HepG2 (cell line): ENCODE measurements at regions not wholly inside any gene's neighbourhood (a gene's known extent, or its start where the extent isn't known, plus 50 kb on each side); places are given as distances from the start of the nearest gene placed in this dataset.

Experiments
- ATAC-seq: fragments of 200-7000 bp; cut with Tn5 transposase; 3 replicates; pipeline ENCODE4 v1.9.1; 2020; ENCODE audit warnings: mild to moderate bottlenecking, moderate library complexity
- BruUV-seq: library from RNA; stranded (reverse); fragments of 400-500 nt; replicated peaks from 2 replicates; lab custom pipeline; 2021; lab: Mats Ljungman, UMichigan
- CTCF ChIA-PET: fragments of 300-600 bp; formaldehyde crosslinking; extraction: SDS; loops from one replicate; lab custom pipeline; 2021; ENCODE audit warnings: low total read pairs, inconsistent platforms, low intra/inter-chr PET ratio; lab: Yijun Ruan, JAX
- POLR2A ChIA-PET: fragments of 350-600 bp; sonication (Branson Sonifier 250); formaldehyde crosslinking; loops from one replicate; lab custom pipeline; 2020; ENCODE audit warnings: antibody characterized with exemption, inconsistent platforms; lab: Yijun Ruan, JAX
- DNase-seq: peaks from one replicate; pipeline ENCODE4 v3.0.0-alpha.2; 2015; ENCODE audit warnings: low spot score
- FAIRE-seq: peaks from 3 replicates; lab custom pipeline; 2011; peaks lifted over from hg19 to GRCh38; lab: Jason Lieb, UNC
- H2AFZ ChIP-seq: one replicate; pipeline ENCODE4 v1.6.1; 2011; ENCODE audit warnings: low read length, inconsistent platforms
- H3K27ac ChIP-seq: fragments of 300-600 bp; 3 replicates; pipeline ENCODE4 v1.8.0; 2011; ENCODE audit warnings: mixed run types, mild to moderate bottlenecking, mixed read lengths, low read length, inconsistent platforms; ENCODE audit not compliant: insufficient read depth; ENCODE audit errors: extremely low read length
- H3K27me3 ChIP-seq, 2 experiments: fragments of 200-600 bp in 1 of 2; 2 replicates in 1 of 2; 3 replicates in 1 of 2; pipeline versions ENCODE4 v1.6.0 to v1.8.0; 2011; ENCODE audit warnings: low read length in 2 of 2, mild to moderate bottlenecking in 2 of 2, moderate library complexity in 2 of 2, inconsistent platforms in 1 of 2; ENCODE audit not compliant: insufficient read depth in 2 of 2, control insufficient read depth in 1 of 2
- H3K36me3 ChIP-seq, 2 experiments: fragments of 200-600 bp in 1 of 2; replicated peaks in 1 of 2; 2 replicates in 1 of 2; 3 replicates in 1 of 2; pipeline versions ENCODE4 v1.5.1 to v1.8.0; 2011; ENCODE audit warnings: low read length in 2 of 2, inconsistent platforms in 1 of 2; ENCODE audit not compliant: insufficient read depth in 2 of 2, control insufficient read depth in 1 of 2
- H3K4me1 ChIP-seq: 2 replicates; pipeline ENCODE4 v1.5.1; 2012; ENCODE audit warnings: low read length, inconsistent platforms; ENCODE audit not compliant: insufficient read depth
- H3K4me2 ChIP-seq: 2 replicates; pipeline ENCODE4 v1.6.0; 2011; ENCODE audit warnings: low read depth, low read length, inconsistent platforms
- H3K4me3 ChIP-seq, 3 experiments: fragments of 200-600 bp in 1 of 3; sonication (generic), shearing (Covaris generic) in 1 of 3; replicated peaks in 1 of 3; 2 replicates each; pipeline ENCODE4 v1.5.1; 2011 to 2016; ENCODE audit warnings: low read length in 3 of 3, inconsistent platforms in 2 of 3, low read depth in 2 of 3, mild to moderate bottlenecking in 2 of 3, control low read depth in 1 of 3, mixed read lengths in 1 of 3; ENCODE audit not compliant: insufficient read depth in 1 of 3
- H3K79me2 ChIP-seq: one replicate; pipeline ENCODE4 v1.6.1; 2011; ENCODE audit warnings: low read length, inconsistent platforms; ENCODE audit not compliant: insufficient read depth
- H3K9ac ChIP-seq: 2 replicates; pipeline ENCODE4 v1.6.0; 2011; ENCODE audit warnings: mild to moderate bottlenecking, low read depth, low read length, inconsistent platforms; ENCODE audit not compliant: insufficient read depth
- H3K9me3 ChIP-seq: 2 replicates; pipeline ENCODE4 v1.5.1; 2012; ENCODE audit warnings: mild to moderate bottlenecking, low read length
- H4K20me1 ChIP-seq: 2 replicates; pipeline ENCODE4 v1.6.0; 2011; ENCODE audit warnings: inconsistent platforms, mild to moderate bottlenecking, low read length, moderate library complexity; ENCODE audit not compliant: insufficient read depth
- ARID2 ChIP-seq: sonication (generic); formaldehyde crosslinking; IDR thresholded peaks from 2 replicates; pipeline ENCODE4 v1.8.1; 2022; ENCODE audit warnings: mild to moderate bottlenecking, missing genetic modification reagents, borderline replicate concordance
- U2AF1 ChIP-seq: fragments of 200-400 bp; formaldehyde crosslinking; optimal IDR thresholded peaks from 2 replicates; pipeline ENCODE3; 2017; ENCODE audit warnings: mild to moderate bottlenecking, low read depth, low read length
- ZNF44 ChIP-seq: sonication (generic); formaldehyde crosslinking; IDR thresholded peaks from 2 replicates; pipeline ENCODE4 v1.5.1; 2020; ENCODE audit warnings: mild to moderate bottlenecking, missing genetic modification reagents
- ZNF607 ChIP-seq: sonication (generic); formaldehyde crosslinking; IDR thresholded peaks from 2 replicates; pipeline ENCODE4 v1.5.1; 2020; ENCODE audit warnings: missing genetic modification reagents, mild to moderate bottlenecking, borderline replicate concordance
- ZNF709 ChIP-seq: sonication (generic); formaldehyde crosslinking; IDR thresholded peaks from 2 replicates; pipeline ENCODE4 v1.5.0; 2020; ENCODE audit warnings: mild to moderate bottlenecking, missing genetic modification reagents
- ZNF883 ChIP-seq: sonication (generic); formaldehyde crosslinking; IDR thresholded peaks from 2 replicates; pipeline ENCODE4 v1.5.1; 2020; ENCODE audit warnings: mild to moderate bottlenecking, missing genetic modification reagents; ENCODE audit errors: not compliant biosample characterization
- WGBS: methylation state at CpG from one replicate; pipeline ENCODE4 v1.1.6; 2017; ENCODE audit warnings: low lambda C conversion rate; 5-methylcytosine and 5-hydroxymethylcytosine counted together
- in situ Hi-C: cut with HindIII; loops from 2 replicates; pipeline ENCODE4 v1.10.0; 2017; ENCODE audit warnings: low pct_unique_long_range_greater_than_20kb; ENCODE audit not compliant: extremely low pct_ligation_motif_present
- intact Hi-C: fragments of 100-400 bp; cut with micrococcal nuclease; formaldehyde crosslinking; loops from one replicate; pipeline ENCODE4 v1.10.0; 2022; ENCODE audit not compliant: unreplicated experiment
- TF ChIP-seq, protein P1 (sequence below): sonication (generic); formaldehyde crosslinking; IDR thresholded peaks from 2 replicates; pipeline ENCODE4 v1.8.0; 2022; ENCODE audit warnings: mild to moderate bottlenecking, missing genetic modification reagents, moderate library complexity
- TF ChIP-seq, protein P2 (sequence below): IDR thresholded peaks from 2 replicates; pipeline ENCODE4 v1.6.1; 2016; ENCODE audit warnings: missing compliant biosample characterization, missing genetic modification reagents, borderline replicate concordance

DNA sequence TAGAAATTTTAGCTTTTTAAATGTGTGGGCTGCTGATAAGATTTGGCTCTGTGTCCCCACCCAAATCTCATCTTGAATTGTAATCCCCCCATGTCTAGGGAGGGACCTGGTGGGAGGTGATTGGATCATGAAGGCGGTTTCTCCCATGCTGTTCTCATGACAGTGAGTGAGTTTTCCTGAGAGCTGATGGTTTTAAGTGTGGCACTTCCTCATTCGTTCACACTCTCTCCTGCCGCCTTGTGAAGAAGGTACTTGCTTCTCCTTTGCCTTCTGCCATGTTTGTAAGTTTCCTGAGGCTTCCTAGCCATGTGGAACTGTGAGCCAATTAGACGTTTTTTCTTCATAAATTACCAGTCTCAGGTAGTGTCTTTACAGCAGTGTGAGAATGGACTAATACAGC, 127.8 kb upstream of the MVB12B start:
- CTCF ChIA-PET, result no interaction called here
- Histone ChIP-seq H2AFZ (no peak overlapping the region), H3K27ac (no peak overlapping the region), H3K36me3 (no peaks in the 10 kb centered on the region), H4K20me1 (no peaks in the 10 kb centered on the region), H3K4me1 (no peaks in the 10 kb centered on the region), H3K4me2 (no peak overlapping the region), H3K79me2 (no peaks in the 10 kb centered on the region), H3K4me3 (no peak overlapping the region), H3K27me3 (no peaks in the 10 kb centered on the region; a peak in 1 of 5 replicates), H3K9ac (no peak overlapping the region), H3K9me3 (peaks cover 6% of the 10 kb centered on the region; the same call in 1 of the 2 replicates)
- ATAC-seq, result no peak
- in situ Hi-C loops (no loop called here), intact Hi-C loops (no loop called here)
- no TSS peak for BruUV-seq
- TF ChIP-seq, protein P1, sequence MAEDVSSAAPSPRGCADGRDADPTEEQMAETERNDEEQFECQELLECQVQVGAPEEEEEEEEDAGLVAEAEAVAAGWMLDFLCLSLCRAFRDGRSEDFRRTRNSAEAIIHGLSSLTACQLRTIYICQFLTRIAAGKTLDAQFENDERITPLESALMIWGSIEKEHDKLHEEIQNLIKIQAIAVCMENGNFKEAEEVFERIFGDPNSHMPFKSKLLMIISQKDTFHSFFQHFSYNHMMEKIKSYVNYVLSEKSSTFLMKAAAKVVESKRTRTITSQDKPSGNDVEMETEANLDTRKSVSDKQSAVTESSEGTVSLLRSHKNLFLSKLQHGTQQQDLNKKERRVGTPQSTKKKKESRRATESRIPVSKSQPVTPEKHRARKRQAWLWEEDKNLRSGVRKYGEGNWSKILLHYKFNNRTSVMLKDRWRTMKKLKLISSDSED, result no peak
- TF ChIP-seq ZNF709 (CRISPR knock-in tag), result no peak
- TF ChIP-seq U2AF1, result no peak
- TF ChIP-seq, protein P2, sequence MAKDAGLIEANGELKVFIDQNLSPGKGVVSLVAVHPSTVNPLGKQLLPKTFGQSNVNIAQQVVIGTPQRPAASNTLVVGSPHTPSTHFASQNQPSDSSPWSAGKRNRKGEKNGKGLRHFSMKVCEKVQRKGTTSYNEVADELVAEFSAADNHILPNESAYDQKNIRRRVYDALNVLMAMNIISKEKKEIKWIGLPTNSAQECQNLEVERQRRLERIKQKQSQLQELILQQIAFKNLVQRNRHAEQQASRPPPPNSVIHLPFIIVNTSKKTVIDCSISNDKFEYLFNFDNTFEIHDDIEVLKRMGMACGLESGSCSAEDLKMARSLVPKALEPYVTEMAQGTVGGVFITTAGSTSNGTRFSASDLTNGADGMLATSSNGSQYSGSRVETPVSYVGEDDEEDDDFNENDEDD, result no peak
- TF ChIP-seq ZNF44, result no peak
- TF ChIP-seq ZNF883, result no peak
- no peak for TF ChIP-seq ARID2 (CRISPR knock-in tag)
- TF ChIP-seq ZNF607 (CRISPR knock-in tag), result no peak
- POLR2A ChIA-PET, result no interaction called here
- no peak for DNase-seq
- no peak for FAIRE-seq
- WGBS, result 8% methylated on average over 4 of the region's 4 CpGs
